Mesendoderm (in vitro differentiated cells): ENCODE measurements at regions not wholly inside any gene's neighbourhood (a gene's known extent, or its start where the extent isn't known, plus 50 kb on each side); places are given as distances from the start of the nearest gene placed in this dataset.

Experiments used
- DNase-seq: peaks from one replicate; pipeline ENCODE4 v3.0.0; 2013
- H2AK5ac ChIP-seq: 2 replicates; pipeline ENCODE4 v1.6.1; 2013; ENCODE audit warnings: low read length, inconsistent platforms
- H2BK120ac ChIP-seq: 2 replicates; pipeline ENCODE4 v1.6.1; 2013; ENCODE audit warnings: low read depth, mild to moderate bottlenecking, low read length, moderate library complexity, mixed read lengths
- H2BK15ac ChIP-seq: replicated peaks from 2 replicates; pipeline ENCODE4 v1.6.1; 2013; ENCODE audit warnings: low read depth, mild to moderate bottlenecking, moderate library complexity
- H2BK5ac ChIP-seq: 2 replicates; pipeline ENCODE4 v1.6.1; 2013; ENCODE audit warnings: low read length, inconsistent platforms
- H3K18ac ChIP-seq: 2 replicates; pipeline ENCODE4 v1.6.1; 2013; ENCODE audit warnings: mild to moderate bottlenecking, low read length, mixed read lengths
- H3K23ac ChIP-seq: one replicate; pipeline ENCODE4 v1.6.1; 2013; ENCODE audit warnings: low read length
- H3K27ac ChIP-seq: 2 replicates; pipeline ENCODE4 v1.5.1; 2013; ENCODE audit warnings: low read depth, mild to moderate bottlenecking, inconsistent platforms, low read length, moderate library complexity
- H3K27me3 ChIP-seq: 2 replicates; pipeline ENCODE4 v1.6.1; 2013; ENCODE audit warnings: low read length, control low read depth, mild to moderate bottlenecking, inconsistent platforms; ENCODE audit not compliant: insufficient read depth, poor library complexity
- H3K36me3 ChIP-seq: 2 replicates; pipeline ENCODE4 v1.6.1; 2013; ENCODE audit warnings: low read length, inconsistent platforms; ENCODE audit not compliant: control insufficient read depth, insufficient read depth
- H3K4ac ChIP-seq: one replicate; pipeline ENCODE4 v1.6.1; 2013; ENCODE audit warnings: low read depth, mild to moderate bottlenecking, low read length, moderate library complexity
- H3K4me1 ChIP-seq: 2 replicates; pipeline ENCODE4 v1.6.1; 2013; ENCODE audit warnings: low read depth, low read length, inconsistent platforms; ENCODE audit not compliant: control insufficient read depth
- H3K4me2 ChIP-seq: 2 replicates; pipeline ENCODE4 v1.6.1; 2013; ENCODE audit warnings: low read length
- H3K4me3 ChIP-seq: 2 replicates; pipeline ENCODE4 v1.5.1; 2013; ENCODE audit warnings: mild to moderate bottlenecking, low read length
- H3K56ac ChIP-seq: one replicate; pipeline ENCODE4 v1.6.1; 2013; ENCODE audit warnings: low read length
- H3K79me1 ChIP-seq: 2 replicates; pipeline ENCODE4 v1.6.1; 2013; ENCODE audit warnings: low read length, inconsistent platforms
- H3K79me2 ChIP-seq: 2 replicates; pipeline ENCODE4 v1.6.1; 2013; ENCODE audit warnings: mild to moderate bottlenecking, low read length; ENCODE audit not compliant: control insufficient read depth, insufficient read depth
- H3K9ac ChIP-seq: 2 replicates; pipeline ENCODE4 v1.6.1; 2013; ENCODE audit warnings: low read length, inconsistent platforms
- H4K5ac ChIP-seq: one replicate; pipeline ENCODE4 v1.6.1; 2013; ENCODE audit warnings: low read length
- H4K8ac ChIP-seq: one replicate; pipeline ENCODE4 v1.6.1; 2013; ENCODE audit warnings: low read depth, mild to moderate bottlenecking, control low read depth, low read length, moderate library complexity
- WGBS: extraction: QIAGEN DNeasy Blood & Tissue Kit; methylation state at CpG from one replicate; pipeline ENCODE4 v1.1.7; 2013; ENCODE audit warnings: low lambda C conversion rate, missing lambda C conversion rate; ENCODE audit not compliant: insufficient coverage; ENCODE audit errors: extremely low coverage; 5-methylcytosine and 5-hydroxymethylcytosine counted together

- Histone ChIP-seq H3K4ac (no peak overlapping the region), H3K4me1 (no peaks in the 10 kb centered on the region), H3K36me3 (no peaks in the 10 kb centered on the region), H4K5ac (no peak overlapping the region), H2BK15ac (no peak overlapping the region), H3K79me2 (no peaks in the 10 kb centered on the region), H3K4me2 (no peak overlapping the region), H3K4me3 (no peak overlapping the region), H2AK5ac (no peak overlapping the region), H2BK120ac (no peak overlapping the region), H3K79me1 (no peaks in the 10 kb centered on the region), H4K8ac (no peak overlapping the region), H3K18ac (no peak overlapping the region), H3K27ac (no peak overlapping the region), H3K9ac (no peak overlapping the region), H3K23ac (no peak overlapping the region), H3K56ac (no peak overlapping the region), H2BK5ac (no peak overlapping the region), H3K27me3 (no peaks in the 10 kb centered on the region)
- DNase-seq, result no peak
- WGBS, result no CpG with 5 or more reads among the region's 2 CpGs
Observed at GRCh38 chr3:8255725-8256124, 245.9 kb upstream of the LMCD1 start.

- H3K9ac ChIP-seq, result no peak overlapping the region
- H3K4me3 ChIP-seq, result no peak overlapping the region
- H3K27me3 ChIP-seq, result no peaks in the 10 kb centered on the region
- no peak overlapping the region for H3K18ac ChIP-seq
- H3K4me2 ChIP-seq, result no peak overlapping the region
- H3K4me1 ChIP-seq, result no peaks in the 10 kb centered on the region
- H3K23ac ChIP-seq, result no peak overlapping the region
- H2BK15ac ChIP-seq, result peak overlapping the region; percentile 38
- H3K36me3 ChIP-seq, result no peaks in the 10 kb centered on the region
- no peak overlapping the region for H2AK5ac ChIP-seq
- H2BK120ac ChIP-seq, result no peak overlapping the region
- no peak for DNase-seq
- no peak overlapping the region for H4K8ac ChIP-seq
- no peaks in the 10 kb centered on the region for H3K79me2 ChIP-seq
- H3K79me1 ChIP-seq, result no peaks in the 10 kb centered on the region
- H2BK5ac ChIP-seq, result no peak overlapping the region
- no peak overlapping the region for H4K5ac ChIP-seq
- H3K27ac ChIP-seq, result no peak overlapping the region
- H3K56ac ChIP-seq, result no peak overlapping the region
- no CpG with 5 or more reads among the region's 3 CpGs for WGBS
- no peak overlapping the region for H3K4ac ChIP-seq
Observed at GRCh38 chr3:8256441-8257071, 245.1 kb upstream of the LMCD1 start.

GRCh38 chr3:8261018-8261417 is 240.6 kb upstream of the LMCD1 start:
- Histone ChIP-seq H3K4me3 (no peak overlapping the region), H3K56ac (no peak overlapping the region), H3K4me1 (peaks cover 2% of the 10 kb centered on the region), H3K9ac (no peak overlapping the region), H3K4ac (no peak overlapping the region), H3K18ac (no peak overlapping the region), H3K36me3 (no peaks in the 10 kb centered on the region), H3K23ac (no peak overlapping the region), H3K4me2 (no peak overlapping the region), H2AK5ac (no peak overlapping the region), H3K79me1 (no peaks in the 10 kb centered on the region), H3K27me3 (no peaks in the 10 kb centered on the region), H2BK15ac (no peak overlapping the region), H2BK120ac (no peak overlapping the region), H4K8ac (no peak overlapping the region), H2BK5ac (no peak overlapping the region), H4K5ac (no peak overlapping the region), H3K79me2 (no peaks in the 10 kb centered on the region), H3K27ac (no peak overlapping the region)
- DNase-seq, result no peak
- WGBS, result no CpG with 5 or more reads among the region's 2 CpGs

DNA sequence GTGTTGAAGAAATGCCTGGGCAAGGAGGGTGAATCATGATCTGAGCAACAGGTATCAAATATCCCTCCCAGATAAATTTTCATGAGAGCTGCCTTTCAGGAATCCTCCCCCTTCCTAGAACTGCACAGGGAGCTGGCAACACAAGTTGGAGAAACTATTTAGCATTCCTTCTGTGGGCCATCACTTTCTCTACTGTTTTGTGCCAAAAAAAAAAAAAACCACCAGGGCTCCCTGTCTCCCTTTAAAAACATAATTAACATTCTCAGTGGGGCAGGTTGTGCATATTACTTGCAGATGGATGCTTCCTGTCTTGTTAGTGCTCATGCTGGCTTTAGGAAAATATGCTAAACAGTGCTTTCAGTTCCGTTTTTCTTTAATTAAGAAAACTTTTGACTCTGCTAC is 234.9 kb upstream of the LMCD1 start:
- WGBS, result no CpG with 5 or more reads among the region's 1 CpG
- H2BK120ac ChIP-seq, result no peak overlapping the region
- peak overlapping the region; percentile 22 for H3K56ac ChIP-seq

DNA sequence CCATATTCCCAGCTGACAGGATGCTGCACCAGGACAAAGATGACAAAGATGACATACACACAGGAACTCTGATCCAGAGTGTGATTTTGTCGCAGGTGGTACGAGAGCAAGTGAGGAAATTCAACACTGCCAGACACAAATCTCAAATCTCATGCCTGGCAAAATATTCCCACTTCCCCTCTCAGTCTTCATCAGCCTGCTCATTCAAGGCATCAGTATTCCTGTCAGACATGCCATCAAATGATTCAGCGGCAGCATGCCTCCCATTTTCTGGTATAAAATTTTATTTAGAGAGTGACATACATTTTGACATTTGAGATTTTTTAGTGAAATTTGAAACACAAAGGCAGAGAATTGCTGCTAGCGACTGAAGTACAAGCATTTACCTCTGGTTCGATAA is 228.1 kb upstream of the LMCD1 start:
- Histone ChIP-seq H3K79me2 (no peaks in the 10 kb centered on the region), H2BK5ac (no peak overlapping the region), H2BK120ac (no peak overlapping the region), H3K4me1 (peaks cover 3% of the 10 kb centered on the region), H3K36me3 (no peaks in the 10 kb centered on the region), H2AK5ac (no peak overlapping the region), H3K4me3 (no peak overlapping the region), H3K4me2 (no peak overlapping the region), H3K9ac (no peak overlapping the region), H3K4ac (no peak overlapping the region), H3K23ac (no peak overlapping the region), H3K27ac (no peak overlapping the region), H3K56ac (no peak overlapping the region), H3K18ac (no peak overlapping the region), H4K8ac (no peak overlapping the region), H4K5ac (no peak overlapping the region), H3K27me3 (no peaks in the 10 kb centered on the region), H3K79me1 (no peaks in the 10 kb centered on the region), H2BK15ac (no peak overlapping the region)
- WGBS, result no CpG with 5 or more reads among the region's 5 CpGs
- no peak for DNase-seq

More for the DNA sequence above, 234.9 kb upstream of the LMCD1 start:
- no peak overlapping the region for H3K9ac ChIP-seq
- no peak overlapping the region for H3K27ac ChIP-seq
- no peak overlapping the region for H3K4me2 ChIP-seq
- no peaks in the 10 kb centered on the region for H3K36me3 ChIP-seq
- no peaks in the 10 kb centered on the region for H3K79me2 ChIP-seq
- peaks cover 2% of the 10 kb centered on the region for H3K4me1 ChIP-seq
- H3K4me3 ChIP-seq, result no peak overlapping the region
- no peak overlapping the region for H3K4ac ChIP-seq
- H3K18ac ChIP-seq, result peak overlapping the region; percentile 68
- no peak overlapping the region for H2BK15ac ChIP-seq
- no peak overlapping the region for H3K23ac ChIP-seq
- H3K27me3 ChIP-seq, result no peaks in the 10 kb centered on the region
- no peak for DNase-seq
- no peak overlapping the region for H4K5ac ChIP-seq
- no peaks in the 10 kb centered on the region for H3K79me1 ChIP-seq
- no peak overlapping the region for H4K8ac ChIP-seq
- no peak overlapping the region for H2BK5ac ChIP-seq
- H2AK5ac ChIP-seq, result no peak overlapping the region

DNA sequence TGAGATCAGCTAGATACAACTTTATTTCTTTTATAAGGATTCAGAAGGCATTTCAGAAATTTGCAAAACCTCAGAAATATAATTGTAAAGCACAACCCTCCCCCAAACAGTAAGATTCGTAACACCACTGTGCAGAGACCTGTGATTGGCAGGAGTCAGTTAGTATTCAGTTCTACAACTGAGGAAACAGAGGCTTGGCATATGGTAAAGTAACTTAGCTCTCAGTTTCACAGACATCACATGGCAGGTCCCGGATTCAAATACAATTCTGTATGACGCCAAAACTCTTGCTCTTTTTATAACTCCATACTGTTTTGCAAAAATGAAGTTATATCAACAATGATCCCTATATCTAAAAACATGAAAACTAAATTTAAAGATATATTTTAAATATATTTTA is 225.6 kb upstream of the LMCD1 start:
- H2AK5ac ChIP-seq, result no peak overlapping the region
- no peak for DNase-seq
- H3K36me3 ChIP-seq, result no peaks in the 10 kb centered on the region
- WGBS, result no CpG with 5 or more reads among the region's 3 CpGs
- H3K27ac ChIP-seq, result no peak overlapping the region
- no peak overlapping the region for H3K56ac ChIP-seq
- no peak overlapping the region for H3K23ac ChIP-seq
- H3K4me3 ChIP-seq, result no peak overlapping the region
- no peak overlapping the region for H3K4ac ChIP-seq
- no peak overlapping the region for H2BK120ac ChIP-seq
- H3K79me1 ChIP-seq, result no peaks in the 10 kb centered on the region
- no peaks in the 10 kb centered on the region for H3K79me2 ChIP-seq
- no peak overlapping the region for H3K4me2 ChIP-seq
- H3K18ac ChIP-seq, result peak overlapping the region; percentile 70
- H2BK5ac ChIP-seq, result no peak overlapping the region
- H3K9ac ChIP-seq, result no peak overlapping the region
- peaks cover 15% of the 10 kb centered on the region for H3K4me1 ChIP-seq
- no peak overlapping the region for H4K5ac ChIP-seq
- no peak overlapping the region for H4K8ac ChIP-seq
- H3K27me3 ChIP-seq, result no peaks in the 10 kb centered on the region
- H2BK15ac ChIP-seq, result no peak overlapping the region
